Smooth muscle cell of the brain vasculature (primary cell): ENCODE measurements at regions not wholly inside any gene's neighbourhood (a gene's known extent, or its start where the extent isn't known, plus 50 kb on each side); places are given as distances from the start of the nearest gene placed in this dataset.

ENCODE experiments used
- DNase-seq: peaks from one replicate; pipeline ENCODE4 v3.0.0-alpha.2; 2012; ENCODE audit warnings: low read depth, low spot score

- no peak for DNase-seq
These were observed 354.0 kb upstream of the ROBO2 start for GRCh38 chr3:76685858-76686257.

GRCh38 chr3:76687019-76687418 lies 352.9 kb upstream of the ROBO2 start:
- no peak for DNase-seq

GRCh38 chr3:76694063-76694462 lies 345.8 kb upstream of the ROBO2 start:
- no peak for DNase-seq

GRCh38 chr3:76698136-76698706 lies 341.7 kb upstream of the ROBO2 start:
- no peak for DNase-seq

GRCh38 chr3:76699846-76700245 lies 340.1 kb upstream of the ROBO2 start:
- DNase-seq: no peak

GRCh38 chr3:76700323-76700722 lies 339.6 kb upstream of the ROBO2 start:
- DNase-seq: no peak

- DNase-seq: no peak
These were observed 337.2 kb upstream of the ROBO2 start for GRCh38 chr3:76702676-76703075.

GRCh38 chr3:76715426-76715825 lies 324.5 kb upstream of the ROBO2 start:
- no peak for DNase-seq

GRCh38 chr3:76723366-76723765 lies 316.5 kb upstream of the ROBO2 start:
- no peak for DNase-seq

GRCh38 chr3:76724075-76724474 lies 315.8 kb upstream of the ROBO2 start:
- no peak for DNase-seq

GRCh38 chr3:76724706-76725105 lies 315.2 kb upstream of the ROBO2 start:
- DNase-seq: no peak

GRCh38 chr3:76726034-76726433 lies 313.9 kb upstream of the ROBO2 start:
- no peak for DNase-seq

- no peak for DNase-seq
These were observed 311.5 kb upstream of the ROBO2 start for GRCh38 chr3:76728426-76728825.

GRCh38 chr3:76731471-76731870 lies 308.4 kb upstream of the ROBO2 start:
- no peak for DNase-seq

- no peak for DNase-seq
These were observed 306.7 kb upstream of the ROBO2 start for GRCh38 chr3:76733073-76733759.

- no peak for DNase-seq
These were observed 304.7 kb upstream of the ROBO2 start for GRCh38 chr3:76735152-76735551.

- DNase-seq: no peak
These were observed 286.3 kb upstream of the ROBO2 start for GRCh38 chr3:76753599-76753998.

- no peak for DNase-seq
These were observed 285.7 kb upstream of the ROBO2 start for GRCh38 chr3:76754247-76754646.

- DNase-seq: no peak
These were observed 283.3 kb upstream of the ROBO2 start for GRCh38 chr3:76756577-76756976.

- no peak for DNase-seq
These were observed 279.6 kb upstream of the ROBO2 start for GRCh38 chr3:76760336-76760735.

- DNase-seq: no peak
These were observed 274.4 kb upstream of the ROBO2 start for GRCh38 chr3:76765511-76765910.

- DNase-seq: no peak
These were observed 271.0 kb upstream of the ROBO2 start for GRCh38 chr3:76768912-76769311.

- DNase-seq: no peak
These were observed 263.0 kb upstream of the ROBO2 start for GRCh38 chr3:76776927-76777326.

GRCh38 chr3:76788206-76788605 lies 251.7 kb upstream of the ROBO2 start:
- no peak for DNase-seq
